Right lobe of liver (tissue), 4 donors: ENCODE measurements at regions not wholly inside any gene's neighbourhood (a gene's known extent, or its start where the extent isn't known, plus 50 kb on each side); places are given as distances from the start of the nearest gene placed in this dataset.

Source experiments
- CTCF ChIP-seq, 4 donors: fragments of 200-600 bp in 3 of 4; fragments of 450-650 bp in 1 of 4; IDR thresholded peaks; one replicate each; pipeline versions ENCODE4 v1.5.1 to v1.8.0; 2016 to 2022; ENCODE audit warnings: antibody characterized with exemption in 4 of 4, mild to moderate bottlenecking in 2 of 4
- POLR2A ChIP-seq: fragments of 450-650 bp; IDR thresholded peaks from one replicate; pipeline ENCODE4 v1.6.1; 2017; ENCODE audit warnings: antibody characterized with exemption, mild to moderate bottlenecking
- donor health status: DM: no; HTN: no; CAD: no.
- donor health status: DM: no; HTN: no; CAD: no.
- donor health status: DM: no; HTN: yes; CAD: no.

- no peak for TF ChIP-seq POLR2A
- TF ChIP-seq CTCF (IDR thresholded peaks at IDR 0.05) = no peak
Observed at GRCh38 chrX:40368611-40369061, 212.1 kb upstream of the ATP6AP2 start.
